ENCODE measurements at regions not wholly inside any gene's neighbourhood (a gene's known extent, or its start where the extent isn't known, plus 50 kb on each side); places are given as distances from the start of the nearest gene placed in this dataset.

DNA sequence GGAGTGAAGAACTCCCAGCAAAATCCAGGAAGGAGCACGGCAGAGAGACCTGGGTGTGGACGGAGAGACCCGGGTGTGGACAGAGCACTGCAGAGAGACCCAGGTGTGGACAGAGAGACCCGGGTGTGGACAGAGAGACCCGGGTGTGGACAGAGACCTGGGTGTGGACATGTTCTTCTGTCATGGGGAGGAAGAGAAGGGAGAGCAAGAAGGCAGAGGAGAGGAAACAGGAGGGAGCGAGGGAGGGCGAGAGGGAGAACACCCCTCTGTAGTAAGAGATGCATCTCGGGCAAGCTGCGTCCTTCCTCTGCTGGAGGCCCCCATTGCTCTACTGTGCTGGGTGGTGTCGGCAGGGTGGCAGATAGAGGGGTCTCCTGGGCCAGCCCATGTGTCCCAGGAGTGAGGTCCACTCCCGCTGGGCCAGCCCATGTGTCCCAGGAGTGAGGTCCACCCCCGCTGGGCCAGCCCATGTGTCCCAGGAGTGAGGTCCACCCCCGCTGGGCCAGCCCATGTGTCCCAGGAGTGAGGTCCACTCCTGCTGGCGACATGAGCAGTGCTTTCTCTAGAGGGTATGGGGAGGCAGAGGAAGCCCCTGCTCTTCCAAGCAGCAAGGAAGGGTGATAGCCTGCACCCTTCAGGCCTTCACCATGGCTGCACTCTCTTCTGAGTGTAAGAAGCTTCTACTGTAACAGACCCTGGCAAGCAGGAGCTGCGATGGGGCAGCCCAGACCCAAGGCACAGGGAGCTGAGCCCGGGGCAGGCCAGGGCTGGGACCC lies 934.2 kb downstream of the BRD1 start:
- DNase-seq (ENCODE audit: low spot score): no peak

DNA sequence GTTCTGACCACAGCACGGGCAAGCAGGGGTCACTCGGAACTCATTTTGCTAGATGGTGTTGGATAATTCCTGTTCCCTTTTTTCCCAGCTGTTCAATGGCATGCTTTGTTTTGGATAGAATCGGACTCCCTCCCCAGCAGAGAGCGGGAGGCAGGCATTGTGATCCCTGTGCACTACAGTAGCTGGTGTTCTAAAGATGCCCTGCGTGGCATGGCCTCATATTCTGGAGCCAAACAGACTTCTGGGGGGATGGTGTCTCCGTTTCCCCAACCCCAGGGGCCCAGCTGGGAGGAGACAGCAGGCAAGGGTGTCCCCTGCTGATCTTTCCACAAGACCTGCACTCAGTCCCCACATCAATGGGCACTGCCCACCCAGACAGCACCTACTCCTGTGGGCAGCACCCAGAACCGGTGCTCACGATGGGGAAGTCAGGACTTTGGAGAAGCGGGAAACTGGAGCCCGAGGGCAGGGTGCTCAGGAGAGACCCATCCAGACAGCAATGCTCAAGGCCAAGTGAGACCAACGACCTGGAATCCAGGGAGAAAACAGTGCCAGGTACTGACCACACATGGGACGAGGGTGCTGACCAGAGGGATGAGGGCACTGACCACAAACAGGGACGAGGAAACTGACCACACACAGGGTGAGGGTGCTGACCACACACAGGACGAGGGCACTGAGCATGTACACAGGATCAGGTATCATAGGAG lies 934.9 kb downstream of the BRD1 start:
- DNase-seq (ENCODE audit: low spot score): no peak

DNA sequence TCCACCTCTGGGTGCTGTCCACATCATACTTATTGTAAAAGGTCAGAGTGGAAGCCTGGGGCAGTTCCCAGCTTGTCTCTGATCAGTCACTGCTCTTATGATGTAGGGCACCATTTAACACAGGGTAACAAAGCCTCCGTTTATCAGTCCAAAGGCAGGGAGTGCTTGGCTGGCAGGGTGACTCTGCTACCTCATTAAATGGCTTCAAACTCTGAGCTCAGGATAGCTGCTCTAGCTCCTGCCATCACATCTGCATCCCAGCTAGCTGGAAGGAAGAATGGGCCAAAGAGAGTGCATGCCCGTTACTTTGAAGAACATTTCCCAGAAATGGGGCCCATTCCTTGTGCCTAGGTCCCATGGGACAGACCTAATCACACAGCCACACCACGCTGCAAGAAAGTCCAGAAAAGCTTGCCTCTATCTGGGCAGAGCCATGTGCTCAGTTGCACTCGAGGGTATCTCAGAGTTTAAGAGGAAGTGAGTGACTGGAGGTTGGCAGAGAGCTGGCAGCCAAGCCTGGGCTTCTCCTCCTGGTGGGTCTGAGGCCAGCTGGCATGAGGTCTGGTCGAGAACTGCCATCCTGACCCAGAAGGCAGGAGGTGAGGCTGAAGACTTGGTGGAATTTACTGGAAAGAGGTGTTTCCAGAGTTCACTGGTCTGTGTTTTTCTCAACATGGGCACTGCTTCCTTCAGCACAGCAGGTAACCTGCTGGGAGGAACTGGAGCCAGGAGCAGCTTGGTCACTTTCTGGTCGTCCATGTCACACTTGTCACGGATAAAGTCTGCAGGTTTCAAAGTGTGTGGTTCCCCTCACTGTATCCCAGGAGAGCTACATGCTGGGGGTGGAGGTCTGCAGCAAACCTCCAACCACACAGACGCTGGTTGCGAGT lies 935.7 kb downstream of the BRD1 start:
- DNase-seq (ENCODE audit: low spot score): no peak

DNA sequence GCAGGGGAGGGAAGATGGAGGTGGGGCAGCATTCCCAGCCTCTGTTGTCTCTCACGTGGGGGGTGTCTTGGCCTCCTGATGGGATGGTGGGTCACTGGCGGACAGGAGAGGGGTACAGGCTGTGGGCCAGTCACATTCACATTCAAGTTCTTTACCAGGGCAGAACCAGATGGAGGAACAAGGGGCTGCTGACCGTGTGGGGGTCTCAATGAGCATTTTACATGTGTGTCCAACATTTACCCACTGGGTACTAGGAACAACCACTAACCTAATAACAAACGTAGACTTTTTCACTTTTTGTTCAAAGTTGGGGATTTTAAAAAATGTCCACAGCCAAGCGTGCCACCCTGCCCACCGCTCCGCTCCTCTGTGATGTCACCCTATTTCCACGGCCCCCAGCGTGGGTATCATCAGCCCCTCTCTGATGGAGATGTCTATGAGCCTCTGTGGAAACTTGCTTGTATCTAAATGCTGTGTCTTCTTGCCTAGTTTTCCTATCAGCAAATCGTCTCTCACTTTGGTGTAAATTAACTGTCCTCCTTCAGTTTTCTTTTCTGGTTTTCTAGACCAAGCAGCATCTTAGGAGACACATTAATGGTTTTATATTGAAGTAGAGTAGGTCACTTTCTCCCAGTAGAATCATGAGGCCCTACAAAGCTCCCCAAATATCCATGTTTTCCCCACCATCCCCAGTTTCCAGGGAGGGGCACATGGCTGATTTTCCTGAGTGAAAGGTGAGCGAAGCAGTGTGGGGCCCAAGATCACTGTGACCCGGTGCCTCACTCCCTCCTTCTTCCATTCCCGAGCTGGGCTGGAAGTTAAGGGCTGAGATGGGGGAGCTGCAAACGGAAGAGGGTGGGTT lies 936.7 kb downstream of the BRD1 start:
- DNase-seq (ENCODE audit: low spot score): no peak

DNA sequence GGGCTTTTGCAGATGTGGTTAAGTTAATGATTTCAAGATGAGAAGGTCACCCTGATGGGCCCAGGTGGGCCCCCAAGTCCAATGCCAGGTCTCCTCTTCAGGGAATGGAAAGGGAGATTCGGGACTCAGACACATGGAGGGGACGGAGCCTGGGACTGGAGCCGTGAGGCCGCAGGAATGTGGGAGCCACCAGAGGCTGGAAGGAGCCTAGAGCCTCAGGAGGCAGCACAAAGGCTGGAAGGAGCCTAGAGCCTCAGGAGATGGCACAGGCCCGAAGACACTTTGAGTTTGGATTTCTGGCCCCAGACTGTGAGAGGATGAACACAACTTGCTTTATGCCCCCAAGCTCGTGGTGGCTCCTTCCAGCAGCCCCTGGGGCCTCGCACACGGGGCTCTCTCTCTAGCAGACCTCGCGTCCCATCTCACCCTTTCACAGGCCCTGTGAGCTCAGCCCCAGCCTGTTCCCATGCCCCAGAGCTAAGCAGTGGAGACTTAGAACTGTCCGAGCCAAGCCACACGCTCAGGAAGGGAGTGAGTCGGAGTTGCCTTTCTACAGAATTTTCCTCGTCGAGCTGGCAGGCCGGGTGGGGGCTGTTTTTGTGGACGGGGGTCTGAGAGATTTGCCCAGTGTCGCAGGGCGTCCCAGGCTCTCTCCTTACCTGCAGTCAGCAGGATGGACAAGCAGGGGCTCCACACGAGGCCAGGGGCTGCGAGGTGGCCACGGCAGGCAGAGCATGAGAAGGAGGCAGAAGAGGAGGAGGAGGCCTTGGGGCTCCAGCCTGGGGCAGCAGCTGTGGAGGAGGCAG lies 937.6 kb downstream of the BRD1 start:
- DNase-seq (ENCODE audit: low spot score): no peak

DNA sequence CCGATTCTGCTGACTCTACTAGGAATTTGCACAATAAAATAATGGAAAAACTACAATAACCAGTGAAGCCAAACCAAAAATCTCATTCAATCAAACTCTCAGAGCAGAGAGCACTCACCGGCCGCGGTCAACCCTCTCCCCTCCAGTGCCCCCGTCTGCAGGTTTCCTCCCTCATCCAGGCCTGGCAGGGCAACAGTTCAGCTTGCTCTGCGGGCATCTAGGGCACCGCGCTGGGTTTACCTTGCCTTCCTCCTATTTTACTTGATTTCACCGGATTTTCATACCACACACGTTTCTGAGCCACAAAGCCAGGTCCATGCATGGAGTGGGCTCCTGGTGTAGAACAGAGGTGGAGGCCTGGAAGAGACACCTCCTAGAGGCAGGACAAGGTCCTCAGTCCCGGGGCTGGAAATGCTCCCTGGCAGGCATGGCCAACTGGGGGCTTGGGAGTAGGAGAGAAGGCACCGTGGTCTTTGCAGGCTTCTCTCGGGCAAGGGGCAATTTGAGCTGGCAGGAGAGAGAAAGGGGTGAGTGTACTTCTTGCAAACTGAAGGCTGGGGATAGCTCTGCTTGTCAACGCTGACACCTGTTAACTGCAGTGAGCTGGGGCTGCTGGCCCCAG lies 938.4 kb downstream of the BRD1 start:
- no peak for DNase-seq (ENCODE audit: low spot score)

DNA sequence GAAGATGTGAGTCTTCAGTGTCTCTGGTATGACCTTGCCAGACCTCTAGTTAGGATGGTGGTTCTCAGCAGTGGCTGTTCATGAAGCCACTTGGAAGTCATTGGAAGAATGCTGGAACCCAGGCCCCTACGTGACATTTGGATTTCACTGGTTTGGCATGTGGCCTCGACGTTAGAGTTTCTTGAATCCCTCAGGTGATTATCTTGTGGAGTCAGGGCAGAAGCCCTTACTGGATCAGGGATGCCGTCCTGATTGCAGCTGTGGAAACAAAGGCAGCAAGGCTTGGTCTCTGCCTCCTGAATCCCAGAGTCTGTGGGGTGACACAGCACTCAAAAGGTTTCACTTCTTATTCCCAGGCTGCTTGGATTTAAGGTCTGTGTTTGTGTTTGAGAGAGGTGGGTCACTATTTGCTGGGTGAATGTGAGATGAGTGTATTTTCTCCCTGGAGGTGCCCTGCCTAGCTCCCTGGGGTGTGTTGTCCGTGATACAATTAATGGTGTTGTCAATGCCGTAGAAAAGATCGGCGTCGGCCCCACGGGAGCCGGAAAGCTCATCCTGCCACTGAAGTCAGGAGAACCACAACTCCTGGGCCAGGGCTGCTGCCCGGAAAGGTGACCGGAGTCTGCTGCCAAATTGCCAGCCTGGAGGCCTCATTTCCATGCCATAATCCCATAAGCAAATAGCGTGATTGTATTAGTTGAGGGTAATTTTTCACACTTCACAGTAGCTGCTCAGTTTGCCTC lies 939.0 kb downstream of the BRD1 start:
- no peak for DNase-seq (ENCODE audit: low spot score)

DNA sequence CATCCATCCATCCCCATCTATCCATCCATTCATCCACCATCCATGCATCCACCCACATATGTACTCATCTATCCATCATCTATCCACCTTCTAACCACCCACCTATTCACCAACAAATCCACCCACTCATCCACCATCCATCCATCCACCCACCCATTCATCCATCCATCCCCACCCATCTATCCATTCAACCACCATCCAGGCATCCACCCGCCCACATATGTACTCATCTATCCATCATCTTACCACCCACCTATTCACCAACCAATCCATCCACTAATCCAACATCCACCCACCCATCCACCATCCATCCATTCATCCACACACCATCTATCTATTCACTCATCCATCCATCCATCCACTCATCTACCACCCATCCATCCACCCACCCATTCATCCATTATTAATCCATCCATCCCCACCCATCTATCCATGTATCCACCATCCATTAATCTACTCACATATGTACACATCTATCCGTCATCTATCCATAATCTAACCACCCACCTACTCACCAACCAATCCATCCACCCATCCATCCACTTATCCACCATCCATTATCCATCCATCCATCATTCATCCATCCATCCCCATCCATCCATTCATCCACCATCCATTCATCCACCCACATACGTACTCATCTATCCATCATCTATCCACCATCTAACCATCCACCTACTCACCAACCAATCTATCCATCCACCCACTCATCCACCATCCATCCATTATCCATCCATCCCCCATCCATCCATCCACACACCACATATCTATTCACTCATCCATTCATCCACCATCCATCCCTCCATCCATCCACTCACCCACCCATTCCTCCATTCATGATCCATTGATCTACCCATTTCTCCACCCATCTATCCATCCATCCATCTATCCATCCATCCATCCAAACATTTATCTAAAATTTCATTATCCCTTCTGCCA lies 940.0 kb downstream of the BRD1 start:
- no peak for DNase-seq (ENCODE audit: low spot score)

DNA sequence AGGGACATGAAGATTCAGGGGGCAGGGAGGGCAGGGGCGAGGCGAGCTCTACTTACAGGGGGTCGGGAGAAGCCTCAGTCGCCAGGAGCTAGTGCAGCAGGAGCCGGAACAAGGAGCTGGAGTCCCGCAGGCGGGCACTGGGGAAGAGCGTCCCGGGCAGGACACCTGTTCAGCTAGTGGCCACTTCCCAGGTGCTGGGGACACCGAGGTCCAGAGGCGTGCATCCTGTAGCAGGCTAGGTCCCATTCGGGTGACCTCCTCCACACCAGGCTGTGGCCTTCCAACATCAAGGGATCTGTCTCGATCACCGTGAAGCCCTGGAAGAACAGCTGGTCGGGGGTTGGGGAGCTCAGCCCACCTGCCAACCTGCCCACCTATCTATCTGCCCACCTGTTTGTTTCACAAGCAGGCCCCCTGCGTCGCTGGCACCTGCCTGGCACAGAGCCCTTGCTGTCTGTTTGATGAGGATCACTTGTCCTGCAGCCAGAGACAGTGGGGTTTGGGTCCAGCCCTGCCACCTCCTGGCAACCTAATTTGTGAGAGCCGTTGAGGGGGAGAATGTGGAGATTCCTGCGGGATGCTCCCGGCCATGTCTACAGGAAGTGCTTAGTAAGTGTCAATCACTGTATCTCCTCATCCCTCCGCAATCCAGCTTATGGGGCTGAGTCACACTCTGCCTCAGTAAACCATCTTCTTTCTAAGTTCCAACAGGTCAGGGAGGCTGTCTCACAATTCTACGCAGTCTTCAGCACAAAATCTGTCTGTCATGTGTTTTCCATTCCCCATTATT lies 940.9 kb downstream of the BRD1 start:
- no peak for DNase-seq (ENCODE audit: low spot score)

DNA sequence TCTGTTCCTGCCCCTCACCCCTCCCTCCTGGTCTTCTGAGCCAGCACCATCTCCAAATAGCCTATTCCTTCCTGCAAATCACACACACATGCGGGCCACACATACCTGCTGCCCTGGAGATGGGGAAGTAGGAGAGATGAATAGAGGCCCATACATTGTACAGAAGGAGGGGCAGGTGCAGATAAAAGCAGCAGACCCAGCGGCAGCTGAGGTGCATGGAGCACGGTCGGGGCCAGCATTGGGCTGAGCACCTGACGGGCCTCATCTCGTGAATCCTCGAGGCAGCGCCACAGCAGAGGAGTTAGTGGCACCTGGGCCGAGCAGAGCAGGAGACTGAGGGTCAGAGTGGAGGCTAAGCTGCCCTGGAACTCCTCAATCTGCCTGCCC lies 941.8 kb downstream of the BRD1 start:
- DNase-seq (ENCODE audit: low spot score): no peak

DNA sequence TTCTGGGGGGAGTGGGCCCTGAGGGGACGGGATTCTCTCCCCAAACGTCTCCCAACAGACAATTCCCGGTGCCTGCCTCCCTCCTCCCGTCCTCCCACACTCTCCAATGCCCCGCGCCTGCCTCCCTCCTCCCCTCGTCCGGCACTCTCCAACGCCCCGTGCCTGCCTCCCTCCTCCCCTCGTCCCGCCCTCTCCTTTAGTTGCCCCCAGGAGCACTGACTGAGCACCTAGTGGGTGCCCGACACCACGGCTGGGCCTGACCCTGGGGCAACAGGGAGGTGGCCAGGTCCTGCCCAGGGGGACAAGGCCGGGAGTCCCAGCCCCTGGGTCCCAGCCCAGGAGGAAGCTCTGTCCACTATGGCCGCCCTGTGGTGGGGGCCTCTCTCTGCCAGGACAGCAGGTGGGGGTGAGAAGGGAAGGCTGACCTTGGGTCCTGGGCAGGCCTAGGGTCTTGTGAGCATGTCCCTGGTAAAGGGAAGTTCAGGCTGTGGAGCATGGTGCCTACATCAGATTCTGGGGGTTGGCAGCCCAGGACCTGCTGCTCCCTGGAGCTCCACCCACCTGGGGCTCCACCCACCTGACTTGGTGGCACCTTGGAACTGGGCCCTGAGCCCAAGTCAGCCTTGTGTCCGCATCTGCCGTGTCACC lies 942.3 kb downstream of the BRD1 start:
- no peak for DNase-seq (ENCODE audit: low spot score)

DNA sequence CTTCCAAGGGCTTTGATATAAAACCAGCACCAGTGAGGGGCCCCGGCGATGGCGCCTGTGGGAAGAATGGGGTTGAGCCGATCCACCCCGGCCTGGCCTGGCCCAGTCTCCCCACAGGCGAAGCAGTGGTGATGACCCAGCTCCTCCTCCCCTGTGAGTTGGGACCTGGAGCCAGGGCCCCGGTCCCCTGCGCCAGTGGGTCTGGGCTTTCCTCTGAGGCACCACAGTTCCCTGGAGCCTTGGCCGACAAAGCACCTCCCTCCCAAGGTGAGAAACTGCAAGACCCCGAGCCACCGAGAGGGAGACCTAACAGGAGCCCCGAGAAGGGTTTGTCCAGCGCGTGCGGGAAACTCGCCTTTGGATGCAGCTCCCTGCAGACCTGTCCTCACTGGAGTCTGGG lies 942.9 kb downstream of the BRD1 start:
- DNase-seq (ENCODE audit: low spot score): no peak

DNA sequence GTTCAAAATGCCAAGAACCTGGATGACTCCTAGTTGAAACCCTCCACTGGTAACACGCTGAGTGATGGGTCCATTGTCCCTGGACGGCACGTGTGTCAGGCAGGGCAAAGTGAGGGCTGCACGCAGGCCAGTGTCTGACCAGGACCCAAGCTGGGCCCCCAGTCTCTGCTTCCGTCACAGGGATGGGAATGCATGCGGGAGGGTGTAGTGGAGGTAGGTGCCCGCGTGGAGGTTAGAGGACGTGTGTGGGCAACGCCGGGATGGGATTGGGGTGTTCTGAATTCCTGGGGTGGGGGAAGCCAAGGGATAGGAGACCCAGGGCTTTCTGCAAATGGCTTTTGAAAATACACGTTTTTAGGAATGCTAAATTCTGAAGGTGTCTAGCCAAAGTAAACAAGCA lies 943.3 kb downstream of the BRD1 start:
- DNase-seq (ENCODE audit: low spot score): no peak

DNA sequence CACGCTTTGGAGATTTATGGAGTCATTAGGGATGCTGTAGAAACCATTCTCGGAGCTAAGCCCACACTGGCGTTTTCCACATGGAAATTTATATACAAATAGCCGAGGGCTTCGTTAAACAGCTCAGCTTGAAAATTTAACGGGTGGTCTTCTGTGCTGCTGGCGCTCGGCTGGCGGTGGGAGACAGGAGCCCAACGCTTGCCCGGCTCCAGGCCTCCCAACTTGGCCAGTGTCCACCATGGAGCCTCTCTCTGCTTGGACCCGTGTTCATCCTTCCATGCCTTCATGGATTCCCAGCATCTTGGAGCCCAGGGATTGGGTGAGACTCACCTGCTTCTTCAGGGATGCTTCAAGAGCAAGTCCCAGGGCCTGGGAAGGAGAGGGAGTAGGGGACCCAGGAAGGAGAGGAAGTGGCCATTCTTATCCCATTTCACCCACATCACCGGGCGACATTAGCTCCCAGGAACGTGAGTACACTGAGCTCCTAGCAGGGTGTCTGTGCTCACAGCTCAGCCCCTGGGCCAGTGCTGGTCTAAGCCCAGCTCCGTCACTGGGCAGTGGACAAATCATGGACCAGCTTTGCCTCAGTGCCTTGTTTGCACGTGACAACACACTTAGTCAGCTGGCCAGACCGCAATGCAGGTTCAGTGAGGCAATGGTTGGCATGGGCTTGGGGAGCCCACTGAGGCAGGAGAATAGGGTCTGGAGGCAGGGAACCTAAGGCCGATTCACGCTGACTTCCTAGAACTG lies 944.3 kb downstream of the BRD1 start:
- DNase-seq (ENCODE audit: low spot score): no peak

DNA sequence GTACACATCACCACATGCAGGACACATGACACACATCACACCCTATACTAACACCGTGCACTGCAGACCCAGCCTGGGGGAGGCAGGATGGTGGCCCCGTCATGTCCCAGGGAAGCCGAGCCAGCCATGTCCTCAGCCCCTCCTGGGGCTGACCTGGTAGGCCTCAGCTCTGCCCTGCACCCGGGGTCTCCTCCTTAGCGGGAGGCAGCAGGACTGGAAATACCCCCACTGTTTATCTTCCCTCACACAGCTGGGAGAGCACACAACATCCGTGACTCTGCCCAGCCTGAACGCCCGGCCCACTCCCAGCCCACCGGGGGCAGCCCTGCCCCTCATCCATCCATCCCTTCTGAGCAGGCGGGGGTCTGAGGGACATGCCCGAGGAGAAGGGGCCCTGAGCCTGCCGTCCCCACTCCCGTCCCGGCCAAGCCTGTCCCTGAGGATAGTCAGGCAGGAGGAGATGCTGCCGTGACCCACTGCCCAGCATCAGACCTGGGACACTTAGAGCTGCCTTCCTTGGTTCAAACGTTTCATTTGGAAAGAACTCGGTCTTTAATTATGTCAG lies 945.0 kb downstream of the BRD1 start:
- no peak for DNase-seq (ENCODE audit: low spot score)

DNA sequence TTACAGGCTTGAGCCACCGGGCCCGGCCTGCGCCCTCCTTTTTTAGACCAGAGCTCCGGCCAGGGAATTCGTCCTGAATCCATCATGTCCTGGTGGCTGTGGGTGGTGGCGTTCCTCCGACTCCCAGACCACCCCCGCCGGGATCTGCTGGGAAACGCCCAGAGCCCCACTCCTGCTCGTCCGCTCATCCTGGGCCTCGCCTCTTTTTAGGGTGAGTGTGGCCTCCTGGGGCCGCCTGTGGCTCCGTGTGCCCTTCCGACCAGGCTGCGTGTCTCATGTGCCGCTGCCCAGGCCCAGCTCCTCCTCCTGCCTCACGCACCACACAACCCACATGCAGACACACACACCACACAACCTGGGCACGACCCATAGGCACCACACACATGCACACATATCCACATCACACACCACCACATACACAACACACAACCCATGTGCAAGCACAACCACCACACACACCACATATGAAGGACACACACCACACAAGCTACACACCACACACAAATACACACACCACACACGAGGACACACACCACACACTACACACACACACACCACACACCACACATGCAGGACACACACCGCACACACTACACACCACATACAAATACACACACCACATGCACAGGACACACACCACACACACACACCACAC lies 946.2 kb downstream of the BRD1 start:
- no peak for DNase-seq (ENCODE audit: low spot score)

Measured in AG08395 (cell line).